PC-3 (cell line): ENCODE measurements at regions not wholly inside any gene's neighbourhood (a gene's known extent, or its start where the extent isn't known, plus 50 kb on each side); places are given as distances from the start of the nearest gene placed in this dataset.

Experiments used
- ATAC-seq: fragments of 200-7000 bp; cut with Tn5 transposase; 2 replicates; pipeline ENCODE4 v1.9.1; 2020; ENCODE audit warnings: mild to moderate bottlenecking, moderate library complexity
- BruUV-seq: library from RNA; stranded (reverse); fragments of 400-500 nt; replicated peaks from 2 replicates; lab custom pipeline; 2021; lab: Mats Ljungman, UMichigan
- CTCF ChIA-PET: fragments of 300-600 bp; sonication (Branson Sonifier 250); formaldehyde crosslinking; loops from one replicate; lab custom pipeline; 2022; ENCODE audit warnings: antibody characterized with exemption; lab: Charles Lee
- POLR2A ChIA-PET: fragments of 300-600 bp; sonication (Branson Sonifier 250); formaldehyde crosslinking; loops from one replicate; lab custom pipeline; 2022; ENCODE audit warnings: antibody characterized with exemption; ENCODE audit not compliant: unreplicated experiment; lab: Charles Lee
- DNase-seq: peaks from one replicate; pipeline ENCODE4 v3.0.0-alpha.2; 2015
- H2AFZ ChIP-seq: fragments of 300-600 bp; sonication (generic); 2 replicates; pipeline ENCODE4 v1.6.0; 2016; ENCODE audit warnings: antibody characterized with exemption, low read length
- H3F3A ChIP-seq: fragments of 300-600 bp; sonication (generic); one replicate; pipeline ENCODE4 v1.6.0; 2017; ENCODE audit warnings: antibody characterized with exemption, low read length, control low read depth, mild to moderate bottlenecking; ENCODE audit not compliant: unreplicated experiment
- H3K27ac ChIP-seq: fragments of 300-600 bp; sonication (generic); 2 replicates; pipeline ENCODE4 v1.5.1; 2016; ENCODE audit warnings: mild to moderate bottlenecking, low read length
- H3K27me3 ChIP-seq: fragments of 300-600 bp; sonication (generic); 2 replicates; pipeline ENCODE4 v1.6.1; 2016; ENCODE audit warnings: low read length, mixed read lengths
- H3K36me3 ChIP-seq: fragments of 300-600 bp; sonication (generic); 2 replicates; pipeline ENCODE4 v1.6.1; 2016; ENCODE audit warnings: low read depth, mixed run types, low read length, mixed read lengths
- H3K4me1 ChIP-seq: fragments of 300-600 bp; sonication (generic); 2 replicates; pipeline ENCODE4 v1.5.1; 2016; ENCODE audit warnings: low read length; ENCODE audit not compliant: insufficient read depth
- H3K4me2 ChIP-seq: fragments of 300-600 bp; sonication (generic); 2 replicates; pipeline ENCODE4 v1.6.0; 2016; ENCODE audit warnings: low read length
- H3K4me3 ChIP-seq: fragments of 300-600 bp; sonication (generic); 2 replicates; pipeline ENCODE4 v1.5.1; 2016; ENCODE audit warnings: mild to moderate bottlenecking, low read length, mixed read lengths
- H3K79me2 ChIP-seq: fragments of 300-600 bp; sonication (generic); 2 replicates; pipeline ENCODE4 v1.6.1; 2017; ENCODE audit warnings: low read length, mixed read lengths
- H3K9ac ChIP-seq: fragments of 300-600 bp; sonication (generic); 2 replicates; pipeline ENCODE4 v1.6.0; 2016; ENCODE audit warnings: mild to moderate bottlenecking, low read length
- H3K9me2 ChIP-seq: fragments of 300-600 bp; sonication (generic); replicated peaks from 2 replicates; pipeline ENCODE4 v1.6.1; 2016; ENCODE audit warnings: mixed run types, low read length, mixed read lengths
- H3K9me3 ChIP-seq: fragments of 300-600 bp; sonication (generic); 2 replicates; pipeline ENCODE4 v1.6.1; 2016; ENCODE audit warnings: low read length, mixed read lengths
- H4K20me1 ChIP-seq: fragments of 300-600 bp; sonication (generic); 2 replicates; pipeline ENCODE4 v1.6.1; 2016; ENCODE audit warnings: low read length, mixed read lengths
- CTCF ChIP-seq: fragments of 300-600 bp; sonication (generic); conservative IDR thresholded peaks from 2 replicates; pipeline ENCODE4 v1.5.1; 2017; ENCODE audit warnings: antibody characterized with exemption, low read depth, mild to moderate bottlenecking, low read length
- EZH2 ChIP-seq: fragments of 300-600 bp; sonication (generic); IDR thresholded peaks from one replicate; pipeline ENCODE4 v1.6.1; 2017; ENCODE audit warnings: antibody characterized with exemption, mild to moderate bottlenecking, low read length; ENCODE audit not compliant: unreplicated experiment
- EZH2phosphoT487 ChIP-seq: fragments of 300-600 bp; sonication (generic); IDR thresholded peaks from 2 replicates; pipeline ENCODE4 v1.6.1; 2018; ENCODE audit warnings: mild to moderate bottlenecking, antibody characterized with exemption, low read length, borderline replicate concordance
- intact Hi-C: fragments of 100-400 bp; cut with micrococcal nuclease; formaldehyde crosslinking; loops from 2 replicates; pipeline ENCODE4 v1.9.0; 2023

- Histone ChIP-seq H3K9me3 (no peaks in the 10 kb centered on the region), H3K27ac (no peak overlapping the region), H3F3A (no peaks in the 10 kb centered on the region), H3K4me2 (no peak overlapping the region), H3K36me3 (no peaks in the 10 kb centered on the region), H3K4me1 (no peaks in the 10 kb centered on the region), H4K20me1 (no peaks in the 10 kb centered on the region), H3K9ac (no peak overlapping the region), H3K4me3 (no peak overlapping the region), H2AFZ (no peak overlapping the region), H3K79me2 (no peaks in the 10 kb centered on the region), H3K27me3 (no peaks in the 10 kb centered on the region), H3K9me2 (no peaks in the 10 kb centered on the region)
- ChIA-PET CTCF (no interaction called here), POLR2A (no interaction called here)
- TF ChIP-seq EZH2 (no peak), EZH2phosphoT487 (no peak), CTCF (no peak)
- DNase-seq (no peak), ATAC-seq (no peak)
- intact Hi-C loops: no loop called here
- no TSS peak for BruUV-seq
These were observed 82.2 kb upstream of the CNTLN start for GRCh38 chr9:17052626-17053025.

GRCh38 chr9:17045381-17045940 lies 89.4 kb upstream of the CNTLN start:
- Histone ChIP-seq H3K9me2 (no peaks in the 10 kb centered on the region), H3K9me3 (no peaks in the 10 kb centered on the region), H3K4me1 (no peaks in the 10 kb centered on the region), H3K27me3 (no peaks in the 10 kb centered on the region), H3K36me3 (no peaks in the 10 kb centered on the region), H3K27ac (no peak overlapping the region), H3K79me2 (no peaks in the 10 kb centered on the region), H4K20me1 (no peaks in the 10 kb centered on the region), H3K4me3 (no peak overlapping the region), H3K4me2 (no peak overlapping the region), H3K9ac (no peak overlapping the region), H3F3A (no peaks in the 10 kb centered on the region), H2AFZ (no peak overlapping the region)
- DNase-seq: no peak
- BruUV-seq: no TSS peak
- ChIA-PET POLR2A (no interaction called here), CTCF (no interaction called here)
- no peak for ATAC-seq
- TF ChIP-seq CTCF: no peak
- TF ChIP-seq EZH2: no peak
- TF ChIP-seq EZH2phosphoT487: no peak
- intact Hi-C loops: no loop called here

- H3K27ac ChIP-seq: no peak overlapping the region
- no peaks in the 10 kb centered on the region for H3K4me1 ChIP-seq
- no peaks in the 10 kb centered on the region for H3K9me2 ChIP-seq
- H3K36me3 ChIP-seq: no peaks in the 10 kb centered on the region
- no peaks in the 10 kb centered on the region for H3K27me3 ChIP-seq
- H3K4me3 ChIP-seq: no peak overlapping the region
- H3K4me2 ChIP-seq: no peak overlapping the region
- H2AFZ ChIP-seq: no peak overlapping the region
- no peak for ATAC-seq
- no peak for TF ChIP-seq CTCF
- no peak for TF ChIP-seq EZH2phosphoT487
- no peak for TF ChIP-seq EZH2
- H4K20me1 ChIP-seq: no peaks in the 10 kb centered on the region
- POLR2A ChIA-PET: no interaction called here
- H3K79me2 ChIP-seq: no peaks in the 10 kb centered on the region
- BruUV-seq: no TSS peak
- intact Hi-C loops: no loop called here
- no peak for DNase-seq
- CTCF ChIA-PET: no interaction called here
- no peaks in the 10 kb centered on the region for H3F3A ChIP-seq
- H3K9me3 ChIP-seq: no peaks in the 10 kb centered on the region
- H3K9ac ChIP-seq: no peak overlapping the region
These were observed 103.3 kb upstream of the CNTLN start for GRCh38 chr9:17031546-17031945.
